T1000 (cell line): ENCODE measurements at regions not wholly inside any gene's neighbourhood (a gene's known extent, or its start where the extent isn't known, plus 50 kb on each side); places are given as distances from the start of the nearest gene placed in this dataset.

Source experiments
- DNase-seq: peaks from one replicate; lab custom pipeline; 2025; ENCODE audit warnings: mixed read lengths; lab: John Stamatoyannopoulos, UW

DNA sequence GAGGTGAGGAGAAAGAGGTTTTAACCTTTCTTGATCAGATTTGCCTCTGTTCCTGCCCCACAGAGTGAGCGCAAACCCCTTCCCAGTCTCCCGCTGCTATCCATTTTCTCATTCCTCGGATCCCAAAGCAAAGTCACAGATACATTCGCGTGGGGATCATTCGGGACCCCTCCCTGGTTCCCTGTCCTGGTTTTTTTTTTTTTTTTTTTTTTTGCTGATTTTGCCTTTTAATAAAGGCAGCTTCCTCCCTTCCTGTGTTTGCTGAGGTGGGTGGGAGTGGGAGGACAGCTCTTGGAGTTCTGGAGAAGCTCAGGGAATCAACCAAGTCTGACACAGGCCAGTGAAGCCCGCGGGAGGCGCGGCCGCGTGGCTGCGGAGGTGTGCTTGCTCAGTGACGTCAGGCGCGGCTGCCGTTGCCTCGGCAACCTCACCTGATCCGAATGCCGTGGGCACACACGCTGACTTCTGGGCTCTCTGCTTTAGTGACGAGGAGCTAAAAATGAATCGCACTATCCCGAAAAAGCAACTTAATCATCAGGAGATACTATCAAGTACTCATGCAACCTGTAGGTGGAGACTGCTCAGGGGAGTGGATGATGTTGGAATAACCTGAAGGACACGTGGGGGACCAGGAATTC, 106.4 kb downstream of the TBX19 start:
- no peak for DNase-seq

DNA sequence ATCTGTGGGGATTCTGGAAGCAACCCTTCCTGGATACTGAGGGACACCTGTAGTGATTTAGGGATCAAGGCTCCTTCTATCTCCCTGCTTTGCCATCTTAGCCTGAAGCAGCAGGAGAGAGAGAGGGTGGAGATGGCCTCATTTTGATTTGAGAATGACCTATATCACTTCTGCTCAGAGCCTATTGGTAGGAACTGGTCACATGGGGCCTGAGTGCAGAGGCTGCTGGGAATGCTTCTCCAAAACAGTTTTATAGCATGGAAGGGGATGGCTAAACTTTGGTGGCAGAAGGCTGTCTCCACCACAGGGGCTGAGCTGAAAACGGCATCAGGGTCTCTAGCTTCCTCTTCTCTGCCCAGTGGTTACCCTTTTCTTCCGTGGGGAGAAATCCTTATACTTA, 105.8 kb downstream of the TBX19 start:
- DNase-seq: no peak

DNA sequence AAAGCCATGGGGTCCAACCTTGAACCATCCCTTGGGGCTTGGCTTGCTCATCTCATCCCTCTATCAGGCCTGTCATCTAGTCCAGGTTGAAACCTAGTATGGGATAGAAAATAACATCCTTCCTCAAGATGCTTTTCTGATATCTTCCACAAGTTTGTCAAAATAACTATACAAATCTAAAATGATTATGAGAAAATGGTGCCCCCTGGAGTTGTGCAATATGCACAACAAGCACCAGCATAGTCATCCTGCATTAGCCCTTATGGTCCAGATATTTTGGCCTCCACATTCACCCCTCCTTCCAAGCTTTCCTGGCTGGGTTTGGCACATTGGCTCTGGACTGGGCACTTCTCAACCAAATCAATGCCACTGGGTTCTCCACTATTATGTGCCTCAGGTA, 101.2 kb downstream of the TBX19 start:
- no peak for DNase-seq

DNA sequence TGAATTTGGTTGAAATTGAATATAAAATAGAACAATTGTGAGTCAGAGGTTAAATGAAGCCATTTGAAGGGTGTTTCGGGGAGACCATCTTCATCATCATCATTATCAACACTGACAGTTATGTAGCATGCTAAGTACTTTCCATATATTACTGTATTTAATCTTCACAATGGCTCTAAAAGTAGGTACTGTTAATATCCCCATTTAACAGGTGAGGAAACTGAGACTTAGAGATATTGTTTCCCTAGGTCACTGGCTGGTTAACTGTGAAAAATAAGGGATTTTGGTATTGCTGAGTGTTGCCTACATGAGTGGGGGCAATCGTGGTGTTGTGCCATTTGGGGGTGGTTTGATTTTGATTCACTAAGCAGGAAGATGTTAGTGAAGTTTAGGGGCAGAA, 100.3 kb downstream of the TBX19 start:
- no peak for DNase-seq

DNA sequence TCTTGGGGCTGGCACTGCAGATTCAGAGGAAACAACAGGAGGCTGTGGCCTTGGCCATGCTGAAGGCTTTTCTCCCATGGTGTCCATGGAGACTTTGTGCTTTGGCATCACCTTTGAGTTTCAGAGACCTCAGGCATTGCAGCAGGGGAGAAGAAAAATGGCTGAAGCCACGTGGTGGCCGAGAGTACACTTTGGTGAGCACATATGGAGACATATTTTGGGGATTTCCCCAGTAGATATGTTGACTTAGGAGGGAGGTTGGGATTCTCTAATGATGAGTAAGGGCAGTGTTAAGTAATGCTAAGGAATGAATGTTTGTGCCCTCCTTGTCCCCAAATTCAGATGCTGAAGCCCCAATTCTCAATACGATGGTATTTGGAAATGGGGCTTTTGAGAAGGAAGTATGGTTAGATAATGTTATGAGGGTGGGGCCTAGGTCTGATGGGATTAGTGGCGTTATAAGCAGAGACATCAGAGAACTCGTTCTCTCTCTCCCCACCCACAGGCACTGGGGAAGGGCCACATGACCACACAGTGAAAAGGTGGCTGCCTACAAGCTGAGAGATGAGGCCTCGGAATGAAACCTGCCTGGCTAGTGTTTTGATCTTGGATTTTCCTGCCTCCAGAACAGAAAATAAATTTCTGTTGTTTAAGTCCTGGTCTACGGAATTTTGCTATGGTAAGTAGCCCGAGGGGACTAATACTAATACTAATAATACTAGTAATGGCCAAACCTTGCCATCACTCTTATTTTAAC, 98.6 kb downstream of the TBX19 start:
- no peak for DNase-seq

DNA sequence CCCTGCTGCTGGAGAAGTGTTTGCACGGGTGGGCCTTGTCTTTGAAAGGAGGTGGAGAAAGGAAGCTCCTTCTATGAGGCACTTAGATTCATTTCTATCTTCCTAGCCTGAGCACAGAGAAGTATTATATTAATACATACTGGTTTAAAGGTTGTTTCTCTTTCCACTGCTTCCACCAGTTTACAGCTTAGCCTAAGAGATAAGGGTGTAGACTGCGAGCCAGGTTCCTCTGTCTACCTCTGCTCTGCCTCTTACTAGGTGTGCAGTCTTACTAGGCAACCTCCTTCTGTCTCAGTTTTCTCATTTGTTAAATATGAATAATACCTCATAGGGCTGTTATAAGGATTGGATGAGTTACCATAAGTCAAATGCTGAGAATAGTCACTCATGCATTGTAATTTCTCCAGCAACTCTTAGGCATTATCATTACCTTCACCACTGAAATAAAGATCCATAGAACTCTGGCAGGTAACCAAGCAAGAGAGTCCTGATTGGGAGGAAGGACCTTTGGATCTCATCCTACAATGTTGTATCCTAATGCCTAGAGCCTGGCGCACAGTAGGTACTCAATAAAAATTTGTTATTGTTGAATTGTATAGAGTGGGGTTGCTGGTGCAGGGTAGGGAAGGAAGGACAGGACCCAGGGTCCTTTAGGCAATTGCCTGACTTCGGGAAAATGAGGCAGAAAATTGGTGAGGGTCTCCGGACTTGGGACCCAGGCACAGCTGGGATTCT, 95.1 kb downstream of the TBX19 start:
- DNase-seq: no peak

DNA sequence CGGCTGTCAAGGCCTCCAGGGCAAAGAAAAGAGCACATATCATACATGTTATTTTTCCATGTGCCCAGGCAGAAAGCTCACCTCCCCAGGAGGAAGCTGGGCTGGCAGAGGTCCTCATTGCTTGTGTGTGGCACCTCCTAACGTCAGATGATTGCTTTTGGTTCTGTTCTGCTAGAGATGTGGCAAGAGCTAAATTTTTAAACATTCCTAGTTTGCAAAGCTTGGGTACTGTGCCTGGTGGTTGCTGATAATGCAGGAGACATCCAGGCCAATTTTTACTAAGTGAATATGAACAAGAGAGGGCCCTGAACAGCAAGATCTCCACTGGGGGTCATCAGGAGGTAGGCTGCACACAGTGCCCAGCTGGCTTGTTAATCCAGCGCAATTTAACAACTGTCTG, 93.9 kb downstream of the TBX19 start:
- no peak for DNase-seq

DNA sequence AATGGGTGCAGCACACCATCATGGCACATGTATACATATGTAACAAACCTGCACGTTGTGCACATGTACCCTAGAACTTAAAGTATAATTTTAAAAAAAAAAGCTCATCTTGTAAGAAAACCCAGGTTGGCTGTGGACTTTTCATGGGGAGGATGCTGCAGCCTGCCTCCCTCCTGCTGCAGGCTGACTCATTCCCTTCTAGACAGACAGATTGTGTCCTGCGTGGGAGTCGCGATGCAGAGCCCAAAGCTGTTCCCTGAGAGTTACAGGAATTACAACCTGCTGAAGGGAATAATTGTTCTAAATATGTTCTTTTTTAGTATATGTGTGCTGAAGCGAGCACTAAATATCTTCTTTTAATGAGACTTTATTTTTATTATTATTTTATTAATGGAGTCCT, 93.2 kb downstream of the TBX19 start:
- DNase-seq: no peak

DNA sequence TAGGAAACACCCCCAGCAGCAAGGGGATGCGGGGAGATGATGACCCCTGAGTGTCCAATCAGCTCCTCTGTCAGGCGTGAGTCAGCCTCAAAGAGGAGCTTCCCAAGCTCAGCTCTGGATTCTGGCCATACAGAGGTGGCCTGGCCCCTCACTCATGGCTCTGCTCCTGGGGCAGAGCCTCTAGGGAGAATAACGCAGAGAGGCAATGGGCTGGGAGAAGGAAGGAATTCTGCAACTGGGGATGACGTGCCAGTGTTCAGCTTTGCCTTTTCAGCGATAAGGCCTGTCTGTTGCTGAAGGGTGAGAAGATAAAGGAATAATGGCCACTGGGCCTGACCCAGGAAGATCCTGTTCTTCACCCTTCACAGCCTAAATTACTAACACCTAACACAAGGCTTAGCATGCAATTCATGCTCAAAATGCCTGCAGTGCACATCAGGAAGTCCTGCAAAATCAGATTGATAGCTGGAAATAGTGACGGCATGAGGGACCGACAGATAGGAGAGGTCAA, 92.2 kb downstream of the TBX19 start:
- DNase-seq: no peak

DNA sequence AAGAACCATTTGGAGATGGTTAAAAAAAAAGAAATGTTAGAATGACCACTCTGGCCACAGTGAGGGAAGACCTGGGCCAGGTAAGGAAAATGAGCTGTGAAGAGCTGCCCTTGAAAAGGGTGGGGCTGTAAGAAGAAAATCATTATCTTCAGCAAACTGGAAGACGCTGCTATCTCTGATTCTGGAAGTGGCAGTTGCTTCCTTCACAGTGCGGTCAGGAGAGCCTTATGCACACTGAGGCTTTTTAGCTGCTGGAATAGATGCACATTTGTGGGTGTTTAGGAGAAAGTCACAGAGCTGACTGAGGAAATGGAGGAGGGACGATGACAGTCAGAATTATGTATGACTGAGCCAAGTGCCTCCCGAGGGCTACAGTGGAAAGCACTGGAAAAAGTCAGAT, 91.6 kb downstream of the TBX19 start:
- no peak for DNase-seq

DNA sequence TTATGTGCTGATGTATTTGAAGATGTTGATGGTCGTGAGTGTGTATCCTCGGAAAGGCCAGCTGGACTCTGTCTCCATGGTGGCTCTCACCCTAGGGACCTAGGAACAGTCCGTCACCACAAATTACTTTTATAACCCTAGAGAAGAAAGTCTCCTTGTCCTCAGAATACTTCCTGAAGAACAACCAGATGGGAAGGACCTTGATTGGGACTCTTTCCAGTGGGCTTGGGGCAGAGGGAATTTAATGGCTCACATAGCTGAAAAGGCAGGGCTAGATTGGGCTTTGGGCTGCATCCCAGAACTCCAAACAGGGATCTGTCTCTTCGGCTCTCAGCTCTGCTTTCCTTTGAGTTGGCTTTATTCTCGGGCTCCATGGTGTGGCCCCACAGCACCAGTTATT, 90.8 kb downstream of the TBX19 start:
- DNase-seq: no peak

DNA sequence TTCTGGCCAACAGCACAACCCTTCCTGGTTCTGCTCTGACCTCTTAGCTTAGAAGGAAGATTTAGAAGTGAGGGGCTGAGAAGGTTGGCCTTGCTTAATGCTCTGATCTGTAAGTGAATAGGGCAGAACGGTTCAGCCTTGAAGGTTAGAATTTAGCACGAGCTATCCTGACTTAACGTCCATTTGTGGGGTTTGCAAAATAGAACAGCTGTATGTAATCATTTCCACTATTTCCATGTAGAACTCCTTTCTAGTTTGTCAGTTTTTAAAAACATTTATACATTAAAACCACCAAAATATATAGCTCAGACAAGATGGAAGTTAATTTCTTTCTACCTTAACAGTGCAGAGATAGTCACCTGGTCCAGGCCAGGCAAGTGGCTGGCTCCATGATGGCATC, 89.9 kb downstream of the TBX19 start:
- DNase-seq: no peak

DNA sequence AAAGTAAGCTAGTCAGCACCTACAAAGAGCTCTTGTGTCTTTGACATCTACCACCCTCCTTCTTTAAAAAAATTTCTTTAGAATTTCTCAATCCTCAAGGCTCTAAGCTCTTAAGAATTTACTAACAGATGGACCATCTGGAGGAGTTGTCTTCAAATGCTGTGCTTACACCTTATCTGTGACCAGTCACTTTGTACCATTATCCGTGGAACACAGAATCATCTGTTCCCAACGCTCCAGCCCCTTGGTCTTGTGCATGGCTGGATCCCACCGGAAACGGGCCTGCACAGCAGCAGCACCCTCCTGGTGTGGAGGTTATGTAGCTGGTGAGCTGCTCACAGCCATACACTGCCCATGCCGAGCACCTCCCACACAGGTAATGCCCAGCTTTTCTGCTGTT, 89.0 kb downstream of the TBX19 start:
- DNase-seq: no peak

DNA sequence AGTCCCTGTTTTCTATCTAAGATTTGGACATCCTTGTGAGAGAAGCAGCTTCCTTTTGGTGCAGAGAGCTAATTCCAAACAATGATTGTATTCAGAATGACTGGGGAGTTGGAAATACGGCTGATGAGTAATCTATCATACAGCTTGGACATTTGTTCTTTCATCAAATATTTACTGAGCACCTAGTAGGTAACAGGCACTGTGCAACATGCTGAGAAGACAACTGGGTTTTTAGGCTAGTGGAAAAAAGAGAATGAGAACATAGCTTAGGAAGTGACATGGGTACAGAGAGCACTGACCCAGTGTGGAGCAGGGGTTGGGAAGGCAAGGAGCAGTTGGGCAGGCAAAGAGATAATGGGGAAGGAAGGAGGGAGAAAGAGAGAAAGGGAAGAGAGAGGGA, 87.5 kb downstream of the TBX19 start:
- DNase-seq: no peak

DNA sequence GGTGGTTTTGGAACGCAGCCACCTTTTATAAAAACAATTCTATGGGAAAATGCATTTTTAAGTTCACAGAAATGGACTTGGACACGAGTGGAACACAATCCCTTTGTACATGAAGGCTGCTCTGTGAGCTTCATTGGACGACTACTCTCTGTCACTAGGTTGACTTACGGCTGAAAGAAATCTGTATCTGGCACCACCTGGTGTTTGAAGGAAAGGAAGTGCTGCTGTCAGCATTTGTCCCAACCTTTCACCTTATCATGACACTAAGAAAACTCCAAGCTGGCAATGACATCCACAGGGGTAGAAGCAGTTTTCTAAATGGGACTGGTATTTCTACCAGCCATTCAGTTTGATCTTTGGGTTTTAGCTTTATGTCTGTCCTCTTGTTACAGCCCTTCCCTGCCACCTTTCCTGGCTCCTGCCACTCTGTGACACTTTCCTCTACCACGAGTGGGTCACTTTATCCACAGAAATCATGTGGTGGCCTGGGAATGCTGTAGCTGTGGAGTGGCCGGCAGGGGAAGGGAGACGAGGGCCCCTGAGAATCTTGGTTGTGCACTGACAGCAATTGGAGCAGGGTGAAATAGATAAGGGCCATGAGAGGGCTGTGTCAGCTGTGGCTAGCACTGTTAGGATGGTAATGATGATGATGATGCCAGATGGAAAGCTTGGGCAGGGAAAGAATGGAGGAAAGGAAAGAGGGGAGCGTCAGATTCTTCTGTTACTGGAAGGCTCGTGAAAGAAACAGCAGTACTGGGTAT, 85.2 kb downstream of the TBX19 start:
- no peak for DNase-seq
